T-cell (primary cell): ENCODE measurements at regions not wholly inside any gene's neighbourhood (a gene's known extent, or its start where the extent isn't known, plus 50 kb on each side); places are given as distances from the start of the nearest gene placed in this dataset.
"Not testable (repeated sequence)": the region's sequence is repeated elsewhere in the genome, so short reads cannot be mapped to it uniquely, and the experiment has no call there.

Source experiments
- ATAC-seq, 4 experiments: fragments of 200-7000 bp in 3 of 4; fragments of 150-1000 bp in 1 of 4; cut with Tn5 transposase; replicated peaks in 1 of 4; 1 replicate in 3 of 4; 2 replicates in 1 of 4; pipeline ENCODE4 v1.10.0; 2021; ENCODE audit warnings: moderate library complexity in 3 of 4, mild to moderate bottlenecking in 2 of 4, moderate number of reproducible peaks in 1 of 4
- CTCF ChIA-PET, 2 donors: fragments of 300-600 bp; sonication (Branson Sonifier 250); formaldehyde crosslinking; loops; one replicate each; lab custom pipeline; 2022; ENCODE audit warnings: antibody characterized with exemption in 2 of 2; lab: Charles Lee
- POLR2A ChIA-PET, 2 donors: fragments of 300-600 bp; sonication (Branson Sonifier 250); formaldehyde crosslinking; loops; one replicate each; lab custom pipeline; 2022; ENCODE audit warnings: antibody characterized with exemption in 2 of 2; lab: Charles Lee
- DNase-seq, 35 experiments: peaks; one replicate each; pipeline versions ENCODE4 v3.0.0 to v3.0.0-alpha.2; 2013 to 2023
- H3K27ac ChIP-seq: one replicate; pipeline ENCODE4 v1.5.1; 2013; ENCODE audit warnings: low read length
- H3K27me3 ChIP-seq, 2 experiments: replicated peaks in 1 of 2; 1 replicate in 1 of 2; 2 replicates in 1 of 2; pipeline versions ENCODE4 v1.6.1 to v1.7.0; 2013; ENCODE audit warnings: low read length in 1 of 2, mixed read lengths in 1 of 2; ENCODE audit not compliant: control insufficient read depth in 2 of 2, insufficient read depth in 2 of 2; ENCODE audit errors: extremely low read depth in 1 of 2
- H3K36me3 ChIP-seq, 2 donors: 1 replicate in 1 of 2; 2 replicates in 1 of 2; pipeline versions ENCODE4 v1.6.1 to v1.7.0; 2013; ENCODE audit warnings: low read length in 1 of 2; ENCODE audit not compliant: control insufficient read depth in 2 of 2, insufficient read depth in 1 of 2; ENCODE audit errors: extremely low read depth in 1 of 2
- H3K4me1 ChIP-seq, 2 experiments: 1 replicate in 1 of 2; 2 replicates in 1 of 2; pipeline versions ENCODE4 v1.6.1 to v1.7.0; 2013; ENCODE audit warnings: low read length in 2 of 2, mixed read lengths in 1 of 2; ENCODE audit not compliant: insufficient read depth in 2 of 2, control insufficient read depth in 1 of 2; ENCODE audit errors: extremely low read depth in 1 of 2
- H3K4me3 ChIP-seq, 2 donors: 1 replicate in 1 of 2; 2 replicates in 1 of 2; pipeline versions ENCODE4 v1.5.1 to v1.7.0; 2013; ENCODE audit warnings: mild to moderate bottlenecking in 2 of 2, low read length in 1 of 2, moderate library complexity in 1 of 2; ENCODE audit not compliant: control insufficient read depth in 1 of 2; ENCODE audit errors: extremely low read depth in 1 of 2
- H3K9me3 ChIP-seq: 2 replicates; pipeline ENCODE4 v1.7.0; 2013
- H3K27ac Mint-ChIP-seq, 2 donors: one replicate each; pipeline ENCODE4 v1.8.0; 2020 to 2021; ENCODE audit warnings: mild to moderate bottlenecking in 2 of 2, mixed read lengths in 2 of 2
- H3K27me3 Mint-ChIP-seq, 2 donors: one replicate each; pipeline ENCODE4 v1.8.0; 2021 to 2022; ENCODE audit warnings: mixed read lengths in 2 of 2
- H3K36me3 Mint-ChIP-seq: one replicate; pipeline ENCODE4 v1.8.0; 2021; ENCODE audit warnings: mixed read lengths
- H3K4me1 Mint-ChIP-seq, 3 donors: one replicate each; pipeline ENCODE4 v1.8.0; 2020 to 2022; ENCODE audit warnings: mixed read lengths in 3 of 3, mild to moderate bottlenecking in 1 of 3
- H3K4me3 Mint-ChIP-seq, 3 donors: one replicate each; pipeline ENCODE4 v1.8.0; 2020 to 2022; ENCODE audit warnings: mild to moderate bottlenecking in 3 of 3, mixed read lengths in 3 of 3, moderate library complexity in 3 of 3
- H3K9me3 Mint-ChIP-seq, 3 donors: one replicate each; pipeline ENCODE4 v1.8.0; 2020 to 2022; ENCODE audit warnings: mixed read lengths in 3 of 3
- WGBS: methylation state at CpG from one replicate; pipeline ENCODE4 v1.1.5; 2013; ENCODE audit warnings: missing lambda C conversion rate; ENCODE audit not compliant: insufficient coverage; 5-methylcytosine and 5-hydroxymethylcytosine counted together

GRCh38 chr3:88742106-88742505 is 365.3 kb upstream of the EPHA3 start:
- ATAC-seq (no peak), DNase-seq (no peak)
- H3K27ac ChIP-seq: no peak overlapping the region
- ChIA-PET CTCF (no interaction called here), POLR2A (no interaction called here)
- Mint-ChIP-seq H3K9me3 (peaks cover 9 to 15% (median 11%) of the 10 kb centered on the region in 3 donors), H3K4me3 (no peak overlapping the region), H3K27me3 (no peaks in the 10 kb centered on the region), H3K4me1 (no peaks in the 10 kb centered on the region), H3K27ac (no peak overlapping the region), H3K36me3 (no peaks in the 10 kb centered on the region)
- H3K9me3 ChIP-seq: no peaks in the 10 kb centered on the region
- H3K36me3 ChIP-seq: no peaks in the 10 kb centered on the region
- no peaks in the 10 kb centered on the region for H3K4me1 ChIP-seq
- no peaks in the 10 kb centered on the region for H3K27me3 ChIP-seq
- no peak overlapping the region for H3K4me3 ChIP-seq

DNA sequence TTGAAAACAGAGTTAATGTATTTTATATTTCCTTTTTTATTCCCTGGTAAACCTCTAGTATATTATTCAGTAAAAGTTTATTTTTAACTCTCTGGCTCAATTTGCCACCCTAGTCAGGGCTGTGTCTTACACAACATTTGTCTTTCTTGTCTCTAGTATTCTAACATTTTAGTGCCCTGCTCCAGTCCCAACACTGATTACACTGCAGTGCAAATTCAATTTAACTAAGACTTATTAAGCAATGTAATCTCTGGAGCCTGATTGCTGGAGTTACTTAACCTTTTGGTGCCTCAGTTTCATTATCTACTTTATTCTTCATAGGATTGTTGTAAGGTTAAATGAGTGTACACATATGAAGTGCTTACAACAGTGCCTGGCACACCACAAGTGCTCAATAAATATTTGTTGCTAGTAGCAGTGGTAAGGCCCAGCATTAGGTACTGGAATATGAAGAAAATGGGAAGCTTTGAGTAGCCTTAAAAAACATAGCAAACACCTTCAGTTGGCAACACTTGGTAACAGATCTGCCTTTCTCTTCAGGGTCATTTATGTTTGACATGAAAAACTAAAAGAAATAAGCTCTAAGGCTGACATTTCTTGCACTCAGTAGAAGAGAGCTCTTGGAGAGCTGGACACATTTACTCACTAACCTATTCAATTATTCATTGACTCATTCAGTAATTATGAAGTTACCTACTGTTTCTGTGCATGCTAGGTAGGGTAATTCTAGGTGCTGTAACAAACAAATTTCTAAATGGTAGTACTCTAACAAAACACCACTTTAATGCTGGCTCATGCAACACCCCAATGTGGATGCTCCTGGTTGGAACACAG is 364.5 kb upstream of the EPHA3 start:
- no peak for ATAC-seq
- H3K4me1 Mint-ChIP-seq: no peaks in the 10 kb centered on the region

GRCh38 chr3:88744896-88745295 is 362.5 kb upstream of the EPHA3 start:
- Mint-ChIP-seq H3K27me3 (no peaks in the 10 kb centered on the region), H3K4me1 (no peaks in the 10 kb centered on the region), H3K27ac (no peak overlapping the region), H3K9me3 (peaks cover 12 to 19% (median 15%) of the 10 kb centered on the region in 3 donors), H3K4me3 (no peak overlapping the region), H3K36me3 (no peaks in the 10 kb centered on the region)
- no peak overlapping the region for H3K4me3 ChIP-seq
- no peak overlapping the region for H3K27ac ChIP-seq
- ATAC-seq: no peak
- H3K27me3 ChIP-seq: no peaks in the 10 kb centered on the region
- no peak for DNase-seq
- H3K9me3 ChIP-seq: no peaks in the 10 kb centered on the region
- CTCF ChIA-PET: no interaction called here
- no peaks in the 10 kb centered on the region for H3K36me3 ChIP-seq
- POLR2A ChIA-PET: interaction anchor here in 1 of 2 donors (0.5 kb wide), 1 partner anchor 1419 kb away, joined by 3 read pairs; no protein-coding TSS in a partner anchor
- H3K4me1 ChIP-seq: no peaks in the 10 kb centered on the region
- no CpG with 5 or more reads among the region's 1 CpG for WGBS

More for the DNA sequence above, 364.5 kb upstream of the EPHA3 start:
- Mint-ChIP-seq H3K27ac (no peak overlapping the region), H3K36me3 (no peaks in the 10 kb centered on the region), H3K27me3 (no peaks in the 10 kb centered on the region), H3K4me3 (no peak overlapping the region), H3K9me3 (peaks cover 6 to 13% (median 8%) of the 10 kb centered on the region in 3 donors)
- Histone ChIP-seq H3K4me1 (no peaks in the 10 kb centered on the region), H3K27ac (no peak overlapping the region), H3K4me3 (no peak overlapping the region), H3K9me3 (no peaks in the 10 kb centered on the region), H3K36me3 (no peaks in the 10 kb centered on the region), H3K27me3 (no peaks in the 10 kb centered on the region)
- POLR2A ChIA-PET: no interaction called here
- DNase-seq: no peak
- CTCF ChIA-PET: no interaction called here

DNA sequence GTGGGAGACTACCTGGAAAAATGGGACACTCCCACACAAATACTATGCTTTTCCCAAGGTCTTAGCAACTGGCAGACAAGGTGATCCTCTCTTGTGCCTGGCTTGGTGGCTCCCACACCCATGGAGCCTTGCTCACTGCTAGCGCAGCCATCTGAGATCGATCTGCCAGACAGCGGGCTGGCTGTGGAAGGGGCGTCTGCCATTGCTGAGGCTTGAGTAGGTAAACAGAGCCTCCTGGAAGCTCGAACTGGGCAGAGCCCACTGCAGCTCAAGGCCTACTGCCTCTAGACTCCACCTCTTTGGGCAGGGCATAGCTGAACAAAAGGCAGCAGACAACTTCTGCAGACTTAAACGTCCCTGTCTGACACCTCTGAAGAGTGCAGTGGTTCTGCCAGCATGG is 360.3 kb upstream of the EPHA3 start:
- ATAC-seq, H3K9me3 ChIP-seq, CTCF ChIA-PET, DNase-seq, POLR2A ChIA-PET, H3K27ac Mint-ChIP-seq, H3K4me1 ChIP-seq, H3K27me3 Mint-ChIP-seq, H3K36me3 Mint-ChIP-seq, H3K27ac ChIP-seq, H3K4me1 Mint-ChIP-seq, H3K4me3 ChIP-seq, H3K36me3 ChIP-seq, H3K4me3 Mint-ChIP-seq, H3K27me3 ChIP-seq: not testable (repeated sequence)
- 73% methylated on average over 6 of the region's 6 CpGs for WGBS
- peaks cover 16 to 18% (median 16%) of the 10 kb centered on the region in 3 donors for H3K9me3 Mint-ChIP-seq

- Histone ChIP-seq H3K36me3 (no peaks in the 10 kb centered on the region), H3K4me3 (no peak overlapping the region), H3K9me3 (no peaks in the 10 kb centered on the region), H3K4me1 (no peaks in the 10 kb centered on the region), H3K27ac (no peak overlapping the region), H3K27me3 (no peaks in the 10 kb centered on the region)
- ChIA-PET POLR2A (no interaction called here), CTCF (no interaction called here)
- Mint-ChIP-seq H3K4me1 (no peaks in the 10 kb centered on the region), H3K36me3 (no peaks in the 10 kb centered on the region), H3K27ac (no peak overlapping the region), H3K4me3 (no peak overlapping the region), H3K27me3 (no peaks in the 10 kb centered on the region), H3K9me3 (peaks cover 12 to 26% (median 14%) of the 10 kb centered on the region in 3 donors)
- ATAC-seq (no peak), DNase-seq (no peak)
- WGBS: no CpG with 5 or more reads among the region's 1 CpG
Observed at GRCh38 chr3:88758676-88759075, 348.7 kb upstream of the EPHA3 start.

- Mint-ChIP-seq H3K36me3 (no peaks in the 10 kb centered on the region), H3K4me3 (no peak overlapping the region), H3K4me1 (no peaks in the 10 kb centered on the region), H3K27ac (no peak overlapping the region), H3K9me3 (peaks cover 10 to 26% (median 24%) of the 10 kb centered on the region in 3 donors), H3K27me3 (no peaks in the 10 kb centered on the region)
- Histone ChIP-seq H3K4me1 (no peaks in the 10 kb centered on the region), H3K36me3 (no peaks in the 10 kb centered on the region), H3K9me3 (no peaks in the 10 kb centered on the region), H3K27ac (no peak overlapping the region), H3K27me3 (no peaks in the 10 kb centered on the region), H3K4me3 (no peak overlapping the region)
- WGBS: no CpG with 5 or more reads among the region's 2 CpGs
- ATAC-seq (no peak), DNase-seq (no peak)
- ChIA-PET POLR2A (no interaction called here), CTCF (no interaction called here)
Observed at GRCh38 chr3:88767746-88768145, 339.7 kb upstream of the EPHA3 start.

- no peaks in the 10 kb centered on the region for H3K9me3 ChIP-seq
- Mint-ChIP-seq H3K27me3 (no peaks in the 10 kb centered on the region), H3K27ac (no peak overlapping the region), H3K36me3 (no peaks in the 10 kb centered on the region), H3K9me3 (peaks cover 13 to 22% (median 15%) of the 10 kb centered on the region in 3 donors), H3K4me3 (no peak overlapping the region), H3K4me1 (no peaks in the 10 kb centered on the region)
- no peak overlapping the region for H3K27ac ChIP-seq
- DNase-seq (no peak), ATAC-seq (no peak)
- POLR2A ChIA-PET: no interaction called here
- CTCF ChIA-PET: no interaction called here
- H3K27me3 ChIP-seq: no peaks in the 10 kb centered on the region
- no peaks in the 10 kb centered on the region for H3K36me3 ChIP-seq
- H3K4me3 ChIP-seq: no peak overlapping the region
- no peaks in the 10 kb centered on the region for H3K4me1 ChIP-seq
Observed at GRCh38 chr3:88773766-88774165, 333.7 kb upstream of the EPHA3 start.
